SK-N-SH (cell line): ENCODE measurements at regions not wholly inside any gene's neighbourhood (a gene's known extent, or its start where the extent isn't known, plus 50 kb on each side); places are given as distances from the start of the nearest gene placed in this dataset.

Experiments used
- EP300 ChIP-seq, 2 experiments: IDR thresholded peaks; 2 replicates each; pipeline versions ENCODE4 v1.4.0 to v1.6.1; 2012; ENCODE audit warnings: borderline replicate concordance in 1 of 2, low read depth in 1 of 2, low read length in 1 of 2
- MAX ChIP-seq: IDR thresholded peaks from 2 replicates; pipeline ENCODE4 v1.4.0; 2012; ENCODE audit warnings: low read depth
- RAD21 ChIP-seq: IDR thresholded peaks from 2 replicates; pipeline ENCODE4 v1.6.1; 2012; ENCODE audit warnings: mild to moderate bottlenecking, low read length
- USF1 ChIP-seq: IDR thresholded peaks from 2 replicates; pipeline ENCODE4 v1.4.0; 2012; ENCODE audit warnings: low read depth, borderline replicate concordance

GRCh38 chr2:210782222-210782621 lies 225.8 kb downstream of the CPS1 start:
- TF ChIP-seq EP300 (IDR thresholded peaks at IDR 0.05; ENCODE audit: borderline replicate concordance in 1 of 2, low read depth in 1 of 2, low read length in 1 of 2) (no peak), MAX (no peak), USF1 (no peak), RAD21 (no peak)
